Suppressor macrophage (primary cell): ENCODE measurements at regions not wholly inside any gene's neighbourhood (a gene's known extent, or its start where the extent isn't known, plus 50 kb on each side); places are given as distances from the start of the nearest gene placed in this dataset.
"Not testable (repeated sequence)": the region's sequence is repeated elsewhere in the genome, so short reads cannot be mapped to it uniquely, and the experiment has no call there.

Source experiments
- DNase-seq, 4 experiments: peaks; one replicate each; pipeline ENCODE4 v3.0.0-alpha.2; 2020 to 2022

DNA sequence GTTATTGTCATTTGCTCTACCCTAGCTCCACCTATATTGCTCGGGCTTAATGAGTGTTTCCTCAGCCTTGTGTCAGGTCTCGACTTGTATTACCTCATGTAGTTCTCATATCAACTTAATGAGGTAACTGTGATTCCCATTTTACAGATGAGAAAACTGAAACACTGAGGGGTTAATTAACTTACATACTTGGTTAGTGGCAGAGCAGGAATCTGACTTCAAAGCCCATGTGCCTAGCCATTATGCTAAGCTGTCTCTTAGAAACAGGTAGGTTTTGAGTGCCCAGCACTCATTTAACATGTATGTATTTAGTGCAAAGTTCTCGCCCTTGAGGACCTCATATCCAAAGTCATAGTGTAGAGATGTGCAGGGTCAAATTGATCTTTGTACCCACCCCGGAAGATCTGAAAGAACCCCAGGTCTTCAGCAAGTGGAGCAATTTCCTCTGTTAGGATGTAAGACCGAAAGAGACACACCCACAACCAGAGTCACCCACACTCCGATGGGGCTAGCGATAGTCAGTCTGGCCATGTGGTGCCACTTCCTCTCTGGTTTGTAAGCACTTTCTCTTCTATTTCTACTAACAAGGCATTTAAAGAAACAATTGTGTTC is 121.0 kb upstream of the SLC39A10 start:
- peak; percentile 85 to 93 (median 92) for DNase-seq

GRCh38 chr2:195534971-195535370 is 122.1 kb upstream of the SLC39A10 start:
- DNase-seq, result peak in 2 of 4 experiments; percentile 43 to 61

- peak; percentile 84 to 90 (median 90) for DNase-seq
These were observed 123.0 kb upstream of the SLC39A10 start for GRCh38 chr2:195533771-195534642.

- peak; percentile 17 to 48 (median 39) for DNase-seq
These were observed 124.3 kb upstream of the SLC39A10 start for GRCh38 chr2:195532628-195533271.

DNA sequence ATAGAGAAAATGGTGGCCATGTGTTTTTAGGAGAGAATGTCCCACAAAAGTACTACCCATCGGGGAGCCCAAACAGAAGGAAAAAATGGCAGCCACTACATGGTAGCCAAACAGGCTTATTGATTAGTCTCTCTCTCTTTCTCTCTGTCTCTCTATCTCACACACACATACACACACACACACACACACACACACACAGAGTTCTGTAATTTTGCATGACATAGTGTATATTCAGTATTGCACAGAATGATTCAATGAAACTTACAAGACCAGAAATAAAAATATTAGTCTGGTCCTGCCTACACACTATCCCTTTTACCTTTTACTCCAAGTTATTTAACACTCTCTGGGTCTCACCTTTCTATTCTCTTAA is 124.8 kb upstream of the SLC39A10 start:
- DNase-seq, result no peak

DNA sequence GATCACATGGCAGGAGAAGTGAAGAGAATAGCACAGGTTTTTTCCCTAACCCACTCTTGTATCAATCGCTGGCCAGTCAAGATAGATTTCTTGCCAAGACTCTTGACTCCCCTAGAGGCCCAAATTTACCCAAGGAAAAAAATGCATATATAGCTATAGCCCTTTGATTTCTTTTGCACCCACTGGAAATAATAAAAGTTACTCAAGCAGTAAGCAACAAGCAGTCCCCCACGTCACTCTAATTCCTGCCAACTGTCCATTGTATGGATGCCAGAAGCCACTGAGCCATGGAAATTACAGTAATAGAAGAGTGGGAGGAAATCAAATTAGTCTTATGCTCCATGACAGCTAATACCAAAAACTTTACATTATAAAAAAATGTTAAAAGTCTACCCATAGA is 125.3 kb upstream of the SLC39A10 start:
- no peak for DNase-seq

DNA sequence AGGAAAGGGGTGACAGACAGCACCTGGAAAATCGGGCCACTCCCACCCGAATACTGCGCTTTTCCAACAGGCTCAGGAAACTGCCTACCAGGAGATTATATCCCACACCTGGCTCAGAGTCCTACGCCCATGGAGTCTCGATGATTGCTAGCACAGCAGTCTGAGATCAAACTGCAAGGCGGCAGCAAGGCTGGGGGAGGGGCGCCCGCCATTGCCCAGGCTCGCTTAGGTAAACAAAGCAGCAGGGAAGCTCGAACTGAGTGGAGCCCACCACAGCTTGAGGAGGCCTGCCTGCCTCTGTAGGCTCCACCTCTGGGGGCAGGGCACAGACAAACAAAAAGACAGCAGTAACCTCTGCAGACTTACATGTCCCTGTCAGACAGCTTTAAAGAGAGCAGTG is 133.8 kb upstream of the SLC39A10 start:
- DNase-seq, result not testable (repeated sequence)

GRCh38 chr2:195521589-195521988 is 135.4 kb upstream of the SLC39A10 start:
- DNase-seq, result no peak

GRCh38 chr2:195520671-195521155 is 136.3 kb upstream of the SLC39A10 start:
- DNase-seq, result no peak

GRCh38 chr2:195515551-195515950 is 141.5 kb upstream of the SLC39A10 start:
- DNase-seq, result no peak

GRCh38 chr2:195514365-195514764 is 142.7 kb upstream of the SLC39A10 start:
- DNase-seq, result no peak

- DNase-seq, result peak in 3 of 4 experiments; percentile 46 to 61 (median 57)
These were observed 143.9 kb upstream of the SLC39A10 start for GRCh38 chr2:195513119-195513518.

DNA sequence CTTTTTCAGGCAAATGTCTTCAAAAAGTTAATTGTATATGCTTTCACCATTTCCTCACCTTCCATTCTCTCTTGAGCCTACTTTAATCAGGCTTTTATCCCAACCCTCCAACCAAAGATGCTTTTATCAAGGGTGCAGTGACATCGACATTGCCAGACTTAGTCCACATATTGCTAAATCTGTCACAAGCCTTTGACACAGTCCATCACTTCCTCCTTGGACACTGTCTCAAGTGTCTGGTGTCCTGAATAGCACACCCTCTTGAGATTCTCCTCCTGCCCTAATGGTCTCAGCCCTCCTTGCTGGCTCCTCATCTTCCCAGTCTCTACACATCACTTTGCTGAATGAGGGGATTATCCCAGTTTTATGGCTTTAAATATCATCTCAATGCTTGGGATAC is 147.5 kb upstream of the SLC39A10 start:
- peak; percentile 60 to 85 (median 77) for DNase-seq

DNA sequence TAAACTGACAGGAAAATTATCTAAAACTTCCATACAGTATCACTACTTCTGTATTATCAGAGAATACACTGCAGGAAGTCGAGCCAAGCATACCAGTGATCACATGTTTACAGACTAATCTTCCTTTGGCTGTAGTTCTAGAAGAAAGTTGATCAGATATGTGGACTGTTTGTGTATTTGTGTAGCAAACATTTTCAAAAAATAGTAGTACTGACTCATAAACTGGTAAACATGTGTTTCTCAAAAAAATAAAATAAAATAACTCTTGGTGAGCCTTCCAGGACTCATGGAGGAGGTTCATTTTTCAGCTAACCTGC is 148.9 kb upstream of the SLC39A10 start:
- DNase-seq, result no peak

DNA sequence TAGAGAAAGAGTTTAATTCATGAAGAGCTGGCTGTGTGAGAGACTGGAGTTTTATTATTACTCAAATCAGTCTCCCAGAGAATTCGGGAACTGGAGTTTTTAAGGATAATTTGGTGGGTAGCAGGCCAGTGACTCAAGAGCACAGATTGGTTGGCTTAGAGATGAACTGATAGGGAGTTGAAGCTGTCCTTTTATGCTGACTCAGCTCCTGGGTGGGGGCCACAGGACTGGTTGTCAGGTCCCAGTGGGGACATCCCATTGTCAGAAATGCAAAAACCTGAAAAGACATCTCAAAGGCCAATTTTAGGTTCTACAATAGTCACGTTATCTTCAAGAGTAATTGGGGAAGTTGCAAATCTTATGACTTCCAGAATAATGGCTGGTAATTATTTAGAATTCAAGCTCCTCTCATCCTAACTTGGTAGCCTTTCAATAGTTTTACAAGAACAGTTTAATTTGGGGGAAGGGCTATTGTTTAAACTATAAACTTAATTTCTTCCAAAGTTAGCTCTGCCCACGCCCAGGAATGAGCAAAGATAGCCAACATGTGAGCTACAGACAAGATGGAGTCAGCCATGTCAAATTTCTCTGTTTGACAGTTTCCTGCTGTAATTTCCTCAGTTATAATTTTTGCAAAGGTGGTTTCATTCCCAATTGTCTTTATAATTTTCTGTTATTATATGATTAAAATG is 149.4 kb upstream of the SLC39A10 start:
- no peak for DNase-seq

DNA sequence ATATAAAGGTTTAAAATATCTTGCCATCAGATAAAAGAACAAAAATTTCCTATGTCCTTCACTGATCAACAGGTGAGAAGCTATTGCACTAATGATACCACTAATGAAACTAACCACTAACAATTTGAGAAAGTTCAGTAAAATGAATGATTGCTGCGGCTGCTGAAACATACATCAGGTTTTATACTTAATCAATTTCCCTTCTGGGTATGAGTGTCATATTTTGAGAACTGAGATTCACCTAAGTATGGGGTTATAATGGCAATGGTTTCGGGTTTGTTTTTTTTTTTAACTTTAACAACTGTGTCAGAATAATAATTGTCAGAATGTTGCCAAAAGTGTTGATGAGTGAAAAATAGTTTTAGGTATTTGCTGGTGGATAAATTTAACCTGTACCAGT is 151.3 kb upstream of the SLC39A10 start:
- DNase-seq, result no peak

DNA sequence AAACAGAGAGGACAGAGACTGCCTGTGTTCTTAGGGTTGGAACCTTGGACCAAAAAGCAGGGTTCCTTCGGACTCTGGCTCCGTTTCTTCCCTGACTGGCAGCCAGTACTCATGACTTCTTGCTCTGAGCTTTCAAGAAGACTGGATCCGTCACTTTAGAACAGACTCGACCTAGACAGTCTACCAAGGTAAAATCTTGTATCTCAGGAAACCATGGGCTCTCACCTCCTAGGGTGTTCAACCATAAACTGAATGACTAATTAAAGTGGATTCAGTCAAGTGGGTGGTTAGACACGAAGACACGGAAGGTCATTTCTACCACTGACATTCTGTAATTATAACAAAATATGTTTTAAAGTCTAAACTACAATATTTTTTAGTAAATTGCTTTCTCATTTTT is 153.8 kb upstream of the SLC39A10 start:
- DNase-seq, result no peak

- no peak for DNase-seq
These were observed 155.3 kb upstream of the SLC39A10 start for GRCh38 chr2:195501746-195502145.

- no peak for DNase-seq
These were observed 156.1 kb upstream of the SLC39A10 start for GRCh38 chr2:195500879-195501278.

GRCh38 chr2:195498839-195499490 is 158.1 kb upstream of the SLC39A10 start:
- no peak for DNase-seq

DNA sequence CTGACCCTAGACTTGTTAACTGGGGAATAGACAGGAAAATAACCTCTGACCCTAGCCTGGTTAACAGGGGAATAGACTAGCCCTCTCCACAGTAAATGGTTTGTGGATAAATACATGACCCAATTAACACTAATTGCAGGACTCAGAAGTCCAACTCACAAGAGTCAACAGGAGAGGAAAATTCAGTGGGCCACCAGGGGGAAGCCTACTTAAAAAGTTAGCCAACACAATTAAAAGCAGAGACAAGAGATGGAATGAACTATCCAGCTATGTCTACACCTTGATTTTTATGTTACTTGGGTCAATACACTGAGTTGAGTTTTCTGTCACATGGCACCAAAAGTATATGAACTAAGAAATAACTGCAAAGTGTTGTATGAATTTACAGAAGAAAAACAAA is 158.8 kb upstream of the SLC39A10 start:
- peak; percentile 51 to 76 (median 70) for DNase-seq

GRCh38 chr2:195496991-195497390 is 160.0 kb upstream of the SLC39A10 start:
- no peak for DNase-seq
